Liver (tissue), 3 donors: ENCODE measurements at regions not wholly inside any gene's neighbourhood (a gene's known extent, or its start where the extent isn't known, plus 50 kb on each side); places are given as distances from the start of the nearest gene placed in this dataset.

ENCODE experiments used
- ATF3 ChIP-seq: IDR thresholded peaks from 2 replicates; pipeline ENCODE4 v1.6.1; 2016; ENCODE audit warnings: antibody characterized with exemption
- HNF4G ChIP-seq: IDR thresholded peaks from 2 replicates; pipeline ENCODE4 v1.6.1; 2016; ENCODE audit warnings: antibody characterized with exemption
- JUND ChIP-seq, 2 donors: IDR thresholded peaks; 2 replicates each; pipeline ENCODE4 v1.6.1; 2016; ENCODE audit warnings: antibody characterized with exemption in 2 of 2
- NR2F2 ChIP-seq: IDR thresholded peaks from 2 replicates; pipeline ENCODE4 v1.6.1; 2016; ENCODE audit warnings: antibody characterized with exemption
- RAD21 ChIP-seq, 2 donors: IDR thresholded peaks; 2 replicates each; pipeline ENCODE4 v1.6.1; 2016; ENCODE audit warnings: antibody characterized with exemption in 2 of 2, mild to moderate bottlenecking in 2 of 2
- TAF1 ChIP-seq: conservative IDR thresholded peaks from 2 replicates; pipeline ENCODE4 v1.6.1; 2016; ENCODE audit warnings: antibody characterized with exemption, mild to moderate bottlenecking
- YY1 ChIP-seq: IDR thresholded peaks from 2 replicates; pipeline ENCODE4 v1.6.1; 2016; ENCODE audit warnings: antibody characterized with exemption, mild to moderate bottlenecking
- TF ChIP-seq, protein P1 (sequence below): IDR thresholded peaks from 2 replicates; pipeline ENCODE4 v1.6.1; 2016; ENCODE audit warnings: antibody characterized with exemption
- TF ChIP-seq, protein P2 (sequence below): fragments of 150-350 bp; IDR thresholded peaks from 2 replicates; pipeline ENCODE4 v1.5.1; 2017; ENCODE audit warnings: improper control_type of control experiment, low read depth, low read length; ENCODE audit not compliant: missing input control
- TF ChIP-seq, protein P3 (sequence below): IDR thresholded peaks from 2 replicates; pipeline ENCODE4 v1.6.1; 2016; ENCODE audit warnings: antibody characterized with exemption, mild to moderate bottlenecking
- TF ChIP-seq, protein P4 (sequence below): IDR thresholded peaks from 2 replicates; pipeline ENCODE4 v1.6.1; 2016; ENCODE audit warnings: antibody characterized with exemption
- donor health status: healthy.
- donor health status: healthy.

GRCh38 chr4:104235967-104236366 lies 258.7 kb downstream of the CXXC4 start:
- TF ChIP-seq, protein P1, sequence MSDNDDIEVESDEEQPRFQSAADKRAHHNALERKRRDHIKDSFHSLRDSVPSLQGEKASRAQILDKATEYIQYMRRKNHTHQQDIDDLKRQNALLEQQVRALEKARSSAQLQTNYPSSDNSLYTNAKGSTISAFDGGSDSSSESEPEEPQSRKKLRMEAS, result no peak
- TF ChIP-seq, protein P2, sequence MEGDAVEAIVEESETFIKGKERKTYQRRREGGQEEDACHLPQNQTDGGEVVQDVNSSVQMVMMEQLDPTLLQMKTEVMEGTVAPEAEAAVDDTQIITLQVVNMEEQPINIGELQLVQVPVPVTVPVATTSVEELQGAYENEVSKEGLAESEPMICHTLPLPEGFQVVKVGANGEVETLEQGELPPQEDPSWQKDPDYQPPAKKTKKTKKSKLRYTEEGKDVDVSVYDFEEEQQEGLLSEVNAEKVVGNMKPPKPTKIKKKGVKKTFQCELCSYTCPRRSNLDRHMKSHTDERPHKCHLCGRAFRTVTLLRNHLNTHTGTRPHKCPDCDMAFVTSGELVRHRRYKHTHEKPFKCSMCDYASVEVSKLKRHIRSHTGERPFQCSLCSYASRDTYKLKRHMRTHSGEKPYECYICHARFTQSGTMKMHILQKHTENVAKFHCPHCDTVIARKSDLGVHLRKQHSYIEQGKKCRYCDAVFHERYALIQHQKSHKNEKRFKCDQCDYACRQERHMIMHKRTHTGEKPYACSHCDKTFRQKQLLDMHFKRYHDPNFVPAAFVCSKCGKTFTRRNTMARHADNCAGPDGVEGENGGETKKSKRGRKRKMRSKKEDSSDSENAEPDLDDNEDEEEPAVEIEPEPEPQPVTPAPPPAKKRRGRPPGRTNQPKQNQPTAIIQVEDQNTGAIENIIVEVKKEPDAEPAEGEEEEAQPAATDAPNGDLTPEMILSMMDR, result no peak
- TF ChIP-seq YY1, result no peak
- no peak for TF ChIP-seq ATF3
- TF ChIP-seq RAD21 (IDR thresholded peaks at IDR 0.05), result no peak
- TF ChIP-seq, protein P3, sequence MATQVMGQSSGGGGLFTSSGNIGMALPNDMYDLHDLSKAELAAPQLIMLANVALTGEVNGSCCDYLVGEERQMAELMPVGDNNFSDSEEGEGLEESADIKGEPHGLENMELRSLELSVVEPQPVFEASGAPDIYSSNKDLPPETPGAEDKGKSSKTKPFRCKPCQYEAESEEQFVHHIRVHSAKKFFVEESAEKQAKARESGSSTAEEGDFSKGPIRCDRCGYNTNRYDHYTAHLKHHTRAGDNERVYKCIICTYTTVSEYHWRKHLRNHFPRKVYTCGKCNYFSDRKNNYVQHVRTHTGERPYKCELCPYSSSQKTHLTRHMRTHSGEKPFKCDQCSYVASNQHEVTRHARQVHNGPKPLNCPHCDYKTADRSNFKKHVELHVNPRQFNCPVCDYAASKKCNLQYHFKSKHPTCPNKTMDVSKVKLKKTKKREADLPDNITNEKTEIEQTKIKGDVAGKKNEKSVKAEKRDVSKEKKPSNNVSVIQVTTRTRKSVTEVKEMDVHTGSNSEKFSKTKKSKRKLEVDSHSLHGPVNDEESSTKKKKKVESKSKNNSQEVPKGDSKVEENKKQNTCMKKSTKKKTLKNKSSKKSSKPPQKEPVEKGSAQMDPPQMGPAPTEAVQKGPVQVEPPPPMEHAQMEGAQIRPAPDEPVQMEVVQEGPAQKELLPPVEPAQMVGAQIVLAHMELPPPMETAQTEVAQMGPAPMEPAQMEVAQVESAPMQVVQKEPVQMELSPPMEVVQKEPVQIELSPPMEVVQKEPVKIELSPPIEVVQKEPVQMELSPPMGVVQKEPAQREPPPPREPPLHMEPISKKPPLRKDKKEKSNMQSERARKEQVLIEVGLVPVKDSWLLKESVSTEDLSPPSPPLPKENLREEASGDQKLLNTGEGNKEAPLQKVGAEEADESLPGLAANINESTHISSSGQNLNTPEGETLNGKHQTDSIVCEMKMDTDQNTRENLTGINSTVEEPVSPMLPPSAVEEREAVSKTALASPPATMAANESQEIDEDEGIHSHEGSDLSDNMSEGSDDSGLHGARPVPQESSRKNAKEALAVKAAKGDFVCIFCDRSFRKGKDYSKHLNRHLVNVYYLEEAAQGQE, result no peak
- TF ChIP-seq, protein P4, sequence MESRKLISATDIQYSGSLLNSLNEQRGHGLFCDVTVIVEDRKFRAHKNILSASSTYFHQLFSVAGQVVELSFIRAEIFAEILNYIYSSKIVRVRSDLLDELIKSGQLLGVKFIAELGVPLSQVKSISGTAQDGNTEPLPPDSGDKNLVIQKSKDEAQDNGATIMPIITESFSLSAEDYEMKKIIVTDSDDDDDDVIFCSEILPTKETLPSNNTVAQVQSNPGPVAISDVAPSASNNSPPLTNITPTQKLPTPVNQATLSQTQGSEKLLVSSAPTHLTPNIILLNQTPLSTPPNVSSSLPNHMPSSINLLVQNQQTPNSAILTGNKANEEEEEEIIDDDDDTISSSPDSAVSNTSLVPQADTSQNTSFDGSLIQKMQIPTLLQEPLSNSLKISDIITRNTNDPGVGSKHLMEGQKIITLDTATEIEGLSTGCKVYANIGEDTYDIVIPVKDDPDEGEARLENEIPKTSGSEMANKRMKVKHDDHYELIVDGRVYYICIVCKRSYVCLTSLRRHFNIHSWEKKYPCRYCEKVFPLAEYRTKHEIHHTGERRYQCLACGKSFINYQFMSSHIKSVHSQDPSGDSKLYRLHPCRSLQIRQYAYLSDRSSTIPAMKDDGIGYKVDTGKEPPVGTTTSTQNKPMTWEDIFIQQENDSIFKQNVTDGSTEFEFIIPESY, result no peak
- TF ChIP-seq TAF1, result no peak
- no peak for TF ChIP-seq NR2F2
- no peak for TF ChIP-seq JUND (IDR thresholded peaks at IDR 0.05)
- TF ChIP-seq HNF4G, result no peak
